ENCODE measurements at regions not wholly inside any gene's neighbourhood (a gene's known extent, or its start where the extent isn't known, plus 50 kb on each side); places are given as distances from the start of the nearest gene placed in this dataset.

- no peak for DNase-seq
Observed at GRCh38 chr14:34003082-34003668, 52.3 kb upstream of the EGLN3 start.

All from NCI-H510A (cell line).